Mesenchymal stem cell (in vitro differentiated cells and primary cell): ENCODE measurements at regions not wholly inside any gene's neighbourhood (a gene's known extent, or its start where the extent isn't known, plus 50 kb on each side); places are given as distances from the start of the nearest gene placed in this dataset.

ENCODE experiments used
- DNase-seq: peaks from one replicate; pipeline ENCODE4 v3.0.0-alpha.2; 2013
- H2AFZ ChIP-seq: one replicate; pipeline ENCODE4 v1.6.1; 2013; ENCODE audit warnings: low read depth, mild to moderate bottlenecking, control low read depth, inconsistent platforms, low read length, moderate library complexity
- H2AK5ac ChIP-seq: 2 replicates; pipeline ENCODE4 v1.6.1; 2013; ENCODE audit warnings: low read length, moderate library complexity, mild to moderate bottlenecking, inconsistent platforms; ENCODE audit not compliant: severe bottlenecking
- H2BK120ac ChIP-seq: one replicate; pipeline ENCODE4 v1.6.1; 2013; ENCODE audit warnings: low read depth, mild to moderate bottlenecking, inconsistent platforms, low read length, moderate library complexity
- H2BK12ac ChIP-seq, 2 experiments: one replicate each; pipeline ENCODE4 v1.6.1; 2013; ENCODE audit warnings: inconsistent platforms in 2 of 2, low read length in 2 of 2, mild to moderate bottlenecking in 2 of 2, moderate library complexity in 2 of 2, control low read depth in 1 of 2
- H2BK15ac ChIP-seq: one replicate; pipeline ENCODE4 v1.6.1; 2013; ENCODE audit warnings: mild to moderate bottlenecking, low read depth, inconsistent platforms; ENCODE audit not compliant: poor library complexity, severe bottlenecking
- H2BK5ac ChIP-seq: 2 replicates; pipeline ENCODE4 v1.6.1; 2013; ENCODE audit warnings: low read depth, mild to moderate bottlenecking, low read length, control low read depth, inconsistent platforms; ENCODE audit not compliant: poor library complexity, severe bottlenecking
- H3K14ac ChIP-seq, 2 experiments: one replicate each; pipeline ENCODE4 v1.6.1; 2013; ENCODE audit warnings: inconsistent platforms in 2 of 2, low read length in 2 of 2, control low read depth in 1 of 2, mild to moderate bottlenecking in 1 of 2, moderate library complexity in 1 of 2
- H3K18ac ChIP-seq, 2 experiments: one replicate each; pipeline ENCODE4 v1.6.1; 2013; ENCODE audit warnings: inconsistent platforms in 2 of 2, low read length in 2 of 2, control low read depth in 1 of 2, low read depth in 1 of 2, mild to moderate bottlenecking in 1 of 2
- H3K23ac ChIP-seq, 2 experiments: one replicate each; pipeline ENCODE4 v1.6.1; 2013; ENCODE audit warnings: inconsistent platforms in 2 of 2, low read length in 2 of 2, mild to moderate bottlenecking in 2 of 2, moderate library complexity in 2 of 2, control low read depth in 1 of 2
- H3K27ac ChIP-seq: 2 replicates; pipeline ENCODE4 v1.5.1; 2013; ENCODE audit warnings: mild to moderate bottlenecking, moderate library complexity, low read length, control low read depth, inconsistent platforms; ENCODE audit not compliant: poor library complexity, severe bottlenecking
- H3K27me3 ChIP-seq, 2 experiments: 2 replicates each; pipeline versions ENCODE4 v1.6.1 to v1.7.0; 2013; ENCODE audit warnings: low read length in 2 of 2, mild to moderate bottlenecking in 2 of 2, moderate library complexity in 2 of 2, control low read depth in 1 of 2, inconsistent platforms in 1 of 2; ENCODE audit not compliant: control insufficient read depth in 1 of 2, insufficient read depth in 1 of 2
- H3K36me3 ChIP-seq, 2 experiments: 2 replicates each; pipeline versions ENCODE4 v1.6.1 to v1.7.0; 2013; ENCODE audit warnings: low read length in 2 of 2, control low read depth in 1 of 2, inconsistent platforms in 1 of 2, low read depth in 1 of 2, mild to moderate bottlenecking in 1 of 2; ENCODE audit not compliant: insufficient read depth in 2 of 2, control insufficient read depth in 1 of 2
- H3K4ac ChIP-seq, 2 experiments: one replicate each; pipeline ENCODE4 v1.6.1; 2013; ENCODE audit warnings: inconsistent platforms in 2 of 2, low read length in 2 of 2, mild to moderate bottlenecking in 2 of 2, moderate library complexity in 2 of 2, control low read depth in 1 of 2, low read depth in 1 of 2
- H3K4me1 ChIP-seq: 2 replicates; pipeline ENCODE4 v1.6.1; 2013; ENCODE audit warnings: low read depth, low read length, control low read depth; ENCODE audit not compliant: control insufficient read depth, insufficient read depth
- H3K4me2 ChIP-seq: 2 replicates; pipeline ENCODE4 v1.6.1; 2013; ENCODE audit warnings: low read length, mild to moderate bottlenecking, inconsistent platforms; ENCODE audit not compliant: poor library complexity, severe bottlenecking
- H3K4me3 ChIP-seq, 2 experiments: 2 replicates each; pipeline versions ENCODE4 v1.5.1 to v1.7.0; 2013; ENCODE audit warnings: low read length in 2 of 2, mild to moderate bottlenecking in 2 of 2, control low read depth in 1 of 2, low read depth in 1 of 2; ENCODE audit not compliant: insufficient read depth in 1 of 2
- H3K79me1 ChIP-seq: replicated peaks from 2 replicates; pipeline ENCODE4 v1.6.1; 2013; ENCODE audit warnings: mild to moderate bottlenecking, control low read depth, low read length, inconsistent platforms; ENCODE audit not compliant: poor library complexity, severe bottlenecking
- H3K9ac ChIP-seq: 2 replicates; pipeline ENCODE4 v1.7.0; 2013; ENCODE audit warnings: mild to moderate bottlenecking, low read length, moderate library complexity
- H3K9me3 ChIP-seq: 2 replicates; pipeline ENCODE4 v1.7.0; 2013; ENCODE audit warnings: mild to moderate bottlenecking, low read length; ENCODE audit not compliant: control insufficient read depth
- H4K8ac ChIP-seq: one replicate; pipeline ENCODE4 v1.6.1; 2013; ENCODE audit warnings: inconsistent platforms, mild to moderate bottlenecking, low read length, moderate library complexity
- H4K91ac ChIP-seq: one replicate; pipeline ENCODE4 v1.6.1; 2013; ENCODE audit warnings: mild to moderate bottlenecking, low read length, inconsistent platforms
- WGBS: methylation state at CpG from one replicate; pipeline ENCODE4 v1.1.7; 2013; ENCODE audit warnings: mixed read lengths; 5-methylcytosine and 5-hydroxymethylcytosine counted together

DNA sequence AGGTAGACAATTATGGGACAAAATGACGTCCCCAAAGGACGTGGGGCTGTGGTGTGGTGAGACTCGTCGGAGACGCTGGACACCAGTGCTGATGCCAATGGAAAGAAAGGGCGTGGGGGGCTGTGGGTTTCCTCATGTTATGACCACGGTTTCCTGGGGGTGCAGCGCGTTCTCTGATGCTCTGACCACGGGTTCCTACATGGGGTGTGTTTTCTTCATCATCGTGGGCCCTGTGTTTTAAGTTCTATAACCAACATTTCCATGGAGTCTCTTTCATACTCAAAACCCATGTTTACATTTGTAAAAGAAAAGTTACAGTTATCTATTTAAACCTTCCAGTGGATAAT, 141.6 kb downstream of the RTP5 start:
- H3K36me3 ChIP-seq: no peaks in the 10 kb centered on the region
- H3K4me3 ChIP-seq: no peak overlapping the region
- no peak overlapping the region for H4K8ac ChIP-seq
- H2BK120ac ChIP-seq: no peak overlapping the region
- H3K4me1 ChIP-seq: no peaks in the 10 kb centered on the region
- no peaks in the 10 kb centered on the region for H3K79me1 ChIP-seq
- no peak overlapping the region for H3K4me2 ChIP-seq
- H3K18ac ChIP-seq: no peak overlapping the region
- H3K27ac ChIP-seq: no peak overlapping the region
- no peak overlapping the region for H2BK5ac ChIP-seq
- DNase-seq: no peak
- H3K23ac ChIP-seq: no peak overlapping the region
- no peak overlapping the region for H3K4ac ChIP-seq
- no peaks in the 10 kb centered on the region for H3K9me3 ChIP-seq
- no peak overlapping the region for H2BK15ac ChIP-seq
- H2AK5ac ChIP-seq: no peak overlapping the region
- WGBS: 86% methylated on average over 11 of the region's 11 CpGs
- no peak overlapping the region for H2BK12ac ChIP-seq
- peaks cover 9 to 13% of the 10 kb centered on the region in 2 experiments for H3K27me3 ChIP-seq
- H2AFZ ChIP-seq: no peak overlapping the region
- no peak overlapping the region for H3K14ac ChIP-seq
- H4K91ac ChIP-seq: no peak overlapping the region
- H3K9ac ChIP-seq: no peak overlapping the region

DNA sequence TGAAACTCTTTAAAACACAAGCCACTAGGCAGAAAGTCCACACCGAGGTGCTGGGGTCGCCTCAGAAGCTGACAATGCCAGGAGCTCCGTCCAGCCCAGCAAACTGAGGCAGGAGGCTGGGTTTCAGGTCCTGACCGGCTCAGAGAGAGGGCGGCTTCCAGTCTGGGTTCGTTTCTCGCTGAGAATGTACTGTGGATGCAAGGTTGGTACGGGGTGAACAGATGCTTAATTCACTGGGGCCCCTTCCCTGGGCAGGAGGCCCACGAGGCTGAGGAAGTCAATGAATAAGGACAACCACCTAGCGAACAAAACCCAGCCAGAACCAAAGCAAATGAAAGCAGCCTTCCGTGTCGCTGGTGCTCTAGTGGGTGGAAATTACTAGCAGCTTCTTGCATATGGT, 142.0 kb downstream of the RTP5 start:
- H3K4me1 ChIP-seq: no peaks in the 10 kb centered on the region
- H2AK5ac ChIP-seq: no peak overlapping the region
- no peak overlapping the region for H4K8ac ChIP-seq
- no peaks in the 10 kb centered on the region for H3K36me3 ChIP-seq
- no peak overlapping the region for H3K9ac ChIP-seq
- H2BK12ac ChIP-seq: no peak overlapping the region
- no peak overlapping the region for H3K4me2 ChIP-seq
- H3K4me3 ChIP-seq: no peak overlapping the region
- no peak overlapping the region for H3K4ac ChIP-seq
- no peak overlapping the region for H2AFZ ChIP-seq
- H3K79me1 ChIP-seq: no peaks in the 10 kb centered on the region
- no peak for DNase-seq
- H3K14ac ChIP-seq: no peak overlapping the region
- H4K91ac ChIP-seq: no peak overlapping the region
- no peaks in the 10 kb centered on the region for H3K9me3 ChIP-seq
- no peak overlapping the region for H2BK15ac ChIP-seq
- peaks cover 10 to 13% of the 10 kb centered on the region in 2 experiments for H3K27me3 ChIP-seq
- WGBS: 91% methylated on average over 12 of the region's 12 CpGs
- H2BK120ac ChIP-seq: no peak overlapping the region
- H2BK5ac ChIP-seq: no peak overlapping the region
- no peak overlapping the region for H3K27ac ChIP-seq
- H3K18ac ChIP-seq: no peak overlapping the region
- no peak overlapping the region for H3K23ac ChIP-seq

DNA sequence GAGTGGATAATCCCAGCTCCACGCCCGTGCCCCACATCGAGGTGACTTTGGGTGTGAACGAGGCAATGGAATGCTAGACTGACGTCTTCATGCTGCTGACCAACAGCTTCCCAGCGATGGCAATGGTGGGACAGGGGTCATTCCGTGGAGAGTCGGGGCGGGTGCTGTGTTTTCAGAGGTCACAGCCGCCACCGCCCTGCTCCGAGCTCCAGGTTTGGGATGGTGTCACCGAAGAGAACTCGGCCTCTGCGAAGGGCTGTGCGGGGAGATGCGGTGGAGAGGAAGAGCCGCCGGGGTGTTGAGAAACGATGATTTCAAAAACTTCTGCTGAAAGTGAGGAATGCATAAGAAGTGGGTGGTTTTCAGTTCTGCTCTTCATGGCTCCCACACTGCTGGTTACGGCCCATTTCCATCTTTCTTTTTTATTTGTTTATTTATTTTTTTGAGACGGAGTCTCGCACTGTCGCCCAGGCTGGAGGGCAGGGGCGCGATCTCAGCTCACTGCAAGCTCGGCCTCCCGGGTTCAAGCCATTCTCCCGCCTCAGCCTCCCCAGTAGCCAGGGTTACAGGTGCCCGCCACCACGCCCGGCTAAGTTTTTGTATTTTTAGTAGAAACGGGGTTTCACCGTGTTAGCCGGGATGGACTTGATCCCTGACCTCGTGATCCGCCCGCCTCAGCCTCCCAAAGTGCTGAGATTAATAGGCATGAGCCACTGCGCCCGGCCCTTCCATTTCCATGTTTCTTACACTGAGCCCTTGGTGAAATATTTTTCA, 142.6 kb downstream of the RTP5 start:
- Histone ChIP-seq H3K4me1 (no peaks in the 10 kb centered on the region), H2BK120ac (no peak overlapping the region), H3K4ac (no peak overlapping the region), H3K23ac (no peak overlapping the region), H2BK5ac (no peak overlapping the region), H3K18ac (no peak overlapping the region), H3K4me3 (no peak overlapping the region), H2AFZ (no peak overlapping the region), H2BK15ac (no peak overlapping the region), H3K4me2 (no peak overlapping the region), H2BK12ac (no peak overlapping the region), H3K14ac (no peak overlapping the region), H3K27ac (no peak overlapping the region), H3K27me3 (peaks cover 10 to 13% of the 10 kb centered on the region in 2 experiments), H3K9ac (no peak overlapping the region), H4K91ac (no peak overlapping the region), H3K36me3 (no peaks in the 10 kb centered on the region), H2AK5ac (no peak overlapping the region), H3K79me1 (no peaks in the 10 kb centered on the region), H3K9me3 (no peaks in the 10 kb centered on the region), H4K8ac (no peak overlapping the region)
- WGBS: 95% methylated on average over 39 of the region's 40 CpGs
- DNase-seq: no peak

DNA sequence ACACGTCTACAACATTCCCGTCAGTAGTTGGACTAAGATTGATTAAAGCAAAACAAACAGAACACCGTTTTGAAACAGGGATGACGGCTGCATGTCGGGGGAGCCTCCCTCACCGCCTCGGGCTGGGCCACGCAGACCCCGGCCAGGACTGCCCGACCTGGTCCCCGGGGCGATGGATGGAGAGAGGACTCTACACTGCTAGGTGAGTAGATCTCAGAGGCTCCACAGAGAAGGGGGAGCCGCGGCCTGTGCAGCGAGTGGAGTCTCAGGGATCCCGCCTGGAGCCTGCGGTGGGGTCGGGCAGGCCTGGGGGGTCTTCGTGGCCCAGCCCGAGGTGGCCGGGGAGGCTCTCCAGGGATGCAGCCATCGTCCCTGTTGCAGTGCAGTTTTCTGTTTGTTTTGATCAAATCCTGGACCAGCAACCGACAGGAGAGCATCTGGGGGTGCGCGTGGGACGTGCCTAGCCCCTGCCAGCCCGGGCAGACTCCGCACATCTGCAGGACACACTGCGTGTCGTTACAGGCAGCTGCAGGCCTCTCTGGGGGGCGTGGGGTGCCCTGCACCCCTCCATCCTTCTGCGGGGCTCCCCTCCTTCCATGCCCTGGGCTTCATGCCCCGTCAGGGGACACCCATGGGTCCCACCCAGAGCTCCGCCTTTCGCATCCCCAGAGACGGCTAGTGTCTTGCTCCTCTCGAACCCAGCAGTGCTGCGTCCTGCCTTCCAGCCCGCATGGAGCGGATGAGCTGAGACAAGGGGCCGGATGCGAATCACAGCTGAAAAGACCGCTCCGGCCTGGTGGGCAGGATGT, 143.6 kb downstream of the RTP5 start:
- H3K27ac ChIP-seq: no peak overlapping the region
- H3K14ac ChIP-seq: no peak overlapping the region
- 87% methylated on average over 44 of the region's 44 CpGs for WGBS
- no peaks in the 10 kb centered on the region for H3K9me3 ChIP-seq
- H4K91ac ChIP-seq: no peak overlapping the region
- no peak overlapping the region for H3K9ac ChIP-seq
- no peak overlapping the region for H2BK12ac ChIP-seq
- H3K4ac ChIP-seq: no peak overlapping the region
- no peak overlapping the region for H4K8ac ChIP-seq
- no peak for DNase-seq
- no peak overlapping the region for H2BK120ac ChIP-seq
- H3K4me3 ChIP-seq: no peak overlapping the region
- H2BK15ac ChIP-seq: no peak overlapping the region
- H3K27me3 ChIP-seq: peaks cover 10 to 13% of the 10 kb centered on the region in 2 experiments
- H3K4me1 ChIP-seq: no peaks in the 10 kb centered on the region
- no peak overlapping the region for H3K23ac ChIP-seq
- H3K36me3 ChIP-seq: no peaks in the 10 kb centered on the region
- H2AFZ ChIP-seq: no peak overlapping the region
- H2BK5ac ChIP-seq: no peak overlapping the region
- H3K79me1 ChIP-seq: no peaks in the 10 kb centered on the region
- H2AK5ac ChIP-seq: no peak overlapping the region
- H3K4me2 ChIP-seq: no peak overlapping the region
- H3K18ac ChIP-seq: no peak overlapping the region
